MV-4-11 (cell line): ENCODE measurements at regions not wholly inside any gene's neighbourhood (a gene's known extent, or its start where the extent isn't known, plus 50 kb on each side); places are given as distances from the start of the nearest gene placed in this dataset.

Experiments used
- DNase-seq: peaks from one replicate; lab custom pipeline; 2025; lab: John Stamatoyannopoulos, UW

GRCh38 chr9:93730217-93730616, 153.8 kb downstream of the PHF2 start:
- DNase-seq: no peak
